HG03045 (cell line): ENCODE measurements at regions not wholly inside any gene's neighbourhood (a gene's known extent, or its start where the extent isn't known, plus 50 kb on each side); places are given as distances from the start of the nearest gene placed in this dataset.
"Not testable (repeated sequence)": the region's sequence is repeated elsewhere in the genome, so short reads cannot be mapped to it uniquely, and the experiment has no call there.

Experiments used
- ATAC-seq: cut with Tn5 transposase; IDR thresholded peaks from one replicate; pipeline ENCODE4 v1.9.1; 2021; ENCODE audit warnings: mild to moderate bottlenecking, moderate library complexity; ENCODE audit not compliant: unreplicated experiment

DNA sequence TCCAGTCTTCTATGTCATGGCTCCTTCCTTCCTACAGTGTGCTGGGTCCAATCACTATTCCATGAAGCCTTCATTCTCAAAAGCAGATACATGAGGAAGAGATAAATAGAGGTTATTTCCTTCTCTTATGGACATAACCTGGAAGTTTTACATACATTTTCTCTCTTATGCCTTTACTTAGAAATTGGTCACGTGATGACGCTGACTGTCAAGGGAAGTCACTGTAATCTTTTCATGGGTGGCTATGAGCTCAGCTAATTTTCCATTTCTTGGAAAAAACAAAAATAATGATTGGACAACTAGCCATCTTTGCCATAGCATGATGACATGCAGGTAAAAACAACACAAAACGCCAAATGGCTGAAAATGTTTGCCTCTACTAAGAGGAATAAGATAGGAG lies 151.6 kb upstream of the PRSS16 start:
- no peak for ATAC-seq

DNA sequence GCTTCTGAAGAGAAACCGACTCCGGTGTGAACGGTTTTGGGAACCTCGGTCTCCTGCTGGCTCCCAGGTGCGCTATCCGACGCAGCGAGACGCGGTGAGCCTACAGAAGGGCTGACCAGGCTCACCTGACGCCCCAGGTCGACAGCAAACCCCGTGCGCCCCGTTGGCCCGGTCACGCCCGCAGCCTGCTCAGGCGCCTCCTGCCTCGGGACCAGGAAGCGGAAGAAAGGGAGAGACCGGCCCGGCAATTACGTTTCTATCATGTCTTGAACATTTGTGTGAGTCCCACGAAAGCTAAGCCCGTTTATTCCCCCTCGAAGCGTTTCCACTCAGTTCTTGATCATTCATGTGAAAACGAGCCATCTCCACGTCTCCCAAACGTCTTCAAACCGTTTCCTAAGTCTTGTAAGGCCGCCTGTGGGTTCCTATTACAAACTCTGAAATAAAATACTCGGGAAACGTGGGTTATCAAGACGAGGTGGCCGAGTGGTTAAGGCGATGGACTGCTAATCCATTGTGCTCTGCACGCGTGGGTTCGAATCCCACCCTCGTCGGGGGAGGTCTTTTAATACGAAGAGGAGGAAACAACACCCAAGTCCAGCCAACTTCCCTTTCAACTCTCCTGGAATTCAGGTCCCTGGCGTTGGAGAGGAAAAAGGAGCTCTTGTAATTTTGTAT lies 150.5 kb upstream of the PRSS16 start:
- ATAC-seq, result no peak

DNA sequence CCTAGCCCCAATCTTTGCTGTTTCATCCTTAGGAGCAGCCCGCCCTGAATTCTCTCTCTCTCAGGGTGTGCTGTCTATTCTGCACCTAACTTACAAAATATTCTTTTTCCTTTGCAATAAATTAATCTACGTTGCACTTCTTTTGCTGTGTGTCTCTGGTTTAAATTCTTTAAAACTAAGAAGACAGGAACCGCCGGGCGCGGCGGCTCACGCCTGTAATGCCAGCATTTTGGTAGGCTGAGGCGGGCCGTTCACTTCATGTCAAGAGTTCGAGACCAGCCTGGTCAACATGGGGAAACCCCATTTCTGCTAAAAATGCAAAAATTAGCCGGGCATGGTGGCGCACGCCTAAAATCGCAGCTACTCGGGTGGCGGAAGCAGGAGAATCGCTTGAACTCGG lies 148.5 kb upstream of the PRSS16 start:
- no peak for ATAC-seq

DNA sequence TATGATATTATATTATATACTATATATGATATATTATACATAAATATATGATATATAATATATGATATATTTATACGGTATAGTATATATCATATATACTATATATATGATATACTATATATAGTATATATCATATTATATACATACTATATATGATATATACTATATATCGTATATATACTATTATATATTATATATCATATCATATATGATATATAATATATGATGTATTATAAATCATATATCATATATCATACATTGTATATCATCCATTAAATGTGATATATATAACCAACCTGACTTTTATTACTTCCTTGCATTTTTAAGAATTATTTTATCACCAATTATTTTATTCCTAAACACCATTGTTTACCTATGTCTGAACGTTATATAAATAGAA lies 146.6 kb upstream of the PRSS16 start:
- no peak for ATAC-seq

DNA sequence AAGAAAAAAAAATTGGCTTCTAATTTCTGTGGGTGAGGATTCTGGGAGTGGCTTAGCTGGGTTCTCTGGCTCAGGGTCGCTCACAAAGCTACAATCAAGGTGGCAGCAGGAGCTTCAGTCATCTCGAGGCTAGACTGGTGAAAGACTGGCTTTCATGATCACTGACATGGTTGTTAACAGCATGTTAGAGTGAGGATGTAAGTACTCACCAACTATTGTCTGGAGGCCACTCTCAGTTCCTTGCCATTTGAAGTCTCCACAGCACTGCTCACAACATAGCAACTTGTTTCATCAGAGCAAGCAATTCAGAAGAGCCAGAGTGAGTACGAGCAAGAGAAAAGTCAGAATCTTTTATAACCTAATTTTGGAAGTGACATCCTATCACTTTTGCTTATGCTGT lies 145.7 kb upstream of the PRSS16 start:
- ATAC-seq, result no peak

DNA sequence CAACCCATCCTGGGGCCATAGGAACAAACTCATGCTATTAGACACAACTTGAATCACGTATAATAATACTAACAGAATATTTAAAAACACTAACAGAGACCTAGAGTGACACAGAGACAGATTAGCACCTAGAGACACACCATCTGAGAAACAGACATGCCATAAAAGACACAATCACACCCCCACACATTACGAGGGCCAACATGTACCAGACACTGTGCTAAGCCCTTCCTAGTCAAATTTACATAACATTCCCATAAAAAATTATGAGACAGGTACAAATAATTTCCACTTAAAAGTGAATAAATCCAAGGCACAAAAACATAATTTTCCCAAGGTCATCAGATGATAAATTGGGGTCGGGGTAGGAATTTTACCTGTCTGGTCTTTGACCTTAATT lies 141.1 kb upstream of the PRSS16 start:
- ATAC-seq, result no peak

DNA sequence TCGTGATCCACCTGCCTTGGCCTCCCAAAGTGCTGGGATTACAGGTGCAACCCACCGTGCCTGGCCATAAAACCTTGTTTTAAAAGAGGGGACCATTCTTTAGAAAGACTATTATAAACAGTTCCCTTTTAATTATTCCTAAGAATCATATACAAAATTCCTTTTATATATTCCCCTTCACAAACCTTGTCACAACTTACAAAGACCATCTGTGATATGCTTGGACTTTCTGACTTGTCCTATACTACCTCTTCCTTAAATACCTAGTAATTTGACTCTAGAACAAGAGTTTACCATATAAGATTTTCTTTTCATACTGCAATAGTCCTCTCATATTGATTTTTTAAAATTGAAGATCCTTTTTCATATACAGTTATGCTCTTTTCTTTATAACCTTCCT lies 135.8 kb upstream of the PRSS16 start:
- no peak for ATAC-seq

DNA sequence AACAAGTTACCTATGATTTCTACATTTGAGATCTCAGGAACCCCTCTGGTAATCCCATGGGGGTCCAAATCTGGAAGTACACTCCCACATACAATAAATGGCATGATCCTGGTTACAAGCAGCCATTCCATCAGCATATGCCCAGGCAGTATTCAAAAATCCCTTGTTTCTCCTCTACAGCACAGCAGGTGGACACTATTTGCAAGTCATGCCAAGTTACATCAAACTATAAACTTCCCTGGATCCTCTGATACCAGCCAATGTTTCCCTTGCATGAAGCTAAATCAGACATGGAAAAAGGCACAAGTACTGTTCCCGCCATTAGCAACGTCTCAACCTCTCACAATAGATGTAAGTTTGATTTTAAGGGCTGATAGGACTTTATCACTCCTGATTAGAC lies 134.5 kb upstream of the PRSS16 start:
- no peak for ATAC-seq

DNA sequence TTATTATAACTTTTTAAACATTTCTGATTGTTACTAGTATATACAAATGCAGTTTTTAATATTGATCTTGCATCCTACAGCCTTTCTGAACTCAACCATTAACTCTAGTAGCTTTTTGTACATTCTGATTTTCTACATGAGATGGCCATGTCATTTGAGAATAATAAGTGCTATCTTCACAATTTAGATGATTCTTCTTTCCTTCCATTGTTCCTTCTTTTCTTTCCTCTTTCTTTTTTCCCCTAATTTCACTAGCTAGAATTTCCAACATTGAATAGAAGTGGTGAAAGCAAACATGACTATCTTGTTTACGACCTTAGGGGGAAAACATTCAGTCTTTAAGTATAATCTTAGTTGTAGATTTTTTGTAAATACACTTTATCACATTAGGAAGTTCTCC lies 128.2 kb upstream of the PRSS16 start:
- ATAC-seq, result no peak

DNA sequence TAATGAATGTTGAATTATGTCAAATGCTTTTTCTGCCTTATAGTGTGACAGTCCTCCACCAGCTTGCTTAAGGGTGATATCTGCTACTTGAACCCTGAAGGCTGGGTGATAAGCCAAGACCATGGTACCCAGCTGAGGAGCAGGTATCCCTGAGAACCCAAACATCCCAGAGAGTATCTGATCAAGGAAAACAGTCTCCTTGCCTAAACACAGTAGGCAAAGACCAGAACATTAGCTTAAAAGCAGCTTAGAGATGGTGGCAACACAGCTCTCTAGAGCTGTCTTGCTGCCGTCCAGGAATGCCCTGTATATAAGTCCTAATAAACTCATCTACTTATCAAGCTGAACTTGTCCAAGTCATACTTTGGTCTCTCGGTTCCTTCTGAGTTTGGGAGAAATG lies 127.7 kb upstream of the PRSS16 start:
- ATAC-seq, result no peak

DNA sequence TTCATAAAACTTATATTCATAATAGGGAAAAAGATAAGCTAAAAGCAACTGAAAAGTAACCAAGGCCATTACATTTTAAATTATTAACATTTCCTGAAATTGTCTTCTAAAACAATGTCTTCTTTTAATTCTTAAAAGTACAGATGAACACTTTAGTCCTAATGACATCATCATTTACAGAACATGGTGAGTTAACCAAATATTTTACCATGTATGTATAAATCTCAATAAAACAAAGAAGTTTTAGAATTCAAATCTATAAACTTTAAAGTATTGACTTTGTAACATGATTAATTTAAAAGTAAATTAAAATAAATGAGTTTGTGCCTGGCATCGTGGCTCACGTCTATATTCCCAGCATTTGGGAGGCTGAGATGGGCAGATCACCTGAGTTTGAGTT lies 125.9 kb upstream of the PRSS16 start:
- ATAC-seq, result no peak

DNA sequence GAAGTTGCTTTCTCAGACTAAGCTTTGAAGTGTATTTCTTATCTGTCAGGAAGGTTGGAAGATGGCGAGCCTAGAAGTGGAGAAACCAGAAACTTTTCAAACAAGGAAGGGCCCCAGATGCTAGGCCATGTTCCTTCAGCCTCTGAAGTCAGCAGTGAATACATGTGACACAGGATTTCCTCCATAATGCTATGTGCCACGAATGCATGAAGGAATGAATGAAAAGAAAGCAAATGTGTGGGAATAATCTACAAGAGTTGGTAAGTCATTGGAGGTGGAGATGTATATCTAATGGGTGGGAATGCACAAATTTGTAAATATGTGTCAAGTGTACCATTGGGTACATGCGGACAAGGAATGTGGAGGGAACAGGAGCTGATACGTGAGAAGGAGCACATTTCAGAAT lies 123.2 kb upstream of the PRSS16 start:
- ATAC-seq, result no peak

DNA sequence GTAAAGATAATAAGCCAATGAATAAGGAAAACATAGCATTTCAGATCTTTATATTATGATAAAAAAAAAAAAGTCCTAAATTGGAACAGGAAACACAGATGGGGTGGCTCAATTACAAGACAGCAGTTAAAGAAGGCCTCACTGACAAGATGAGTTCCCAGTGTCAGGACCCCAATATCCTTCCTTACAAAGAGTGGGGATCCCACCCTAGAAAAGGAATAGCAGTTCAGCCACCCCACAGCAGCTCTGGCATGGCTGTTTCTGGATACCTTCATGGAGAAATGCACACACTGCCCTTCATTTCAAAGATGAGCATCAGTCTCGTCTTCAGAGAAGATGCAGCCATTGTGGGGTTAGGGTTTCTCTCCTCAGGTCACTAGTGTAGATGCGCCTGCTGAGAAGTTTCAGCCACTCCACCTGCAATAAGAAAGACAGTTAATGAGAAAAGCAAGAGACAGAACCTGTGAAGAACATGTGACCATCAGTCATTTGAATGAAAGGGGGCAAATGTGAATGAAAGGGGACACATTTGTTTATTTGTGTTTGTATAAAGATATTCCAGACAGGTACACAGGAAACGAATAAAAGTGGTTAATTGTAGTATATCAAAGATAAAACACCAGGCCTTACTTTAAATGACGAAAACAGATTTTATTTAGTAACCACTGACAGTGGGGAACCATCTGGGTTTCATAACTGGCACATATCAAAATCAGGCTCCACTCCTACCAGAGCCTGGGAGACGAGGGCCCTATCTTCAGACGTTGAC lies 121.3 kb upstream of the PRSS16 start:
- no peak for ATAC-seq

DNA sequence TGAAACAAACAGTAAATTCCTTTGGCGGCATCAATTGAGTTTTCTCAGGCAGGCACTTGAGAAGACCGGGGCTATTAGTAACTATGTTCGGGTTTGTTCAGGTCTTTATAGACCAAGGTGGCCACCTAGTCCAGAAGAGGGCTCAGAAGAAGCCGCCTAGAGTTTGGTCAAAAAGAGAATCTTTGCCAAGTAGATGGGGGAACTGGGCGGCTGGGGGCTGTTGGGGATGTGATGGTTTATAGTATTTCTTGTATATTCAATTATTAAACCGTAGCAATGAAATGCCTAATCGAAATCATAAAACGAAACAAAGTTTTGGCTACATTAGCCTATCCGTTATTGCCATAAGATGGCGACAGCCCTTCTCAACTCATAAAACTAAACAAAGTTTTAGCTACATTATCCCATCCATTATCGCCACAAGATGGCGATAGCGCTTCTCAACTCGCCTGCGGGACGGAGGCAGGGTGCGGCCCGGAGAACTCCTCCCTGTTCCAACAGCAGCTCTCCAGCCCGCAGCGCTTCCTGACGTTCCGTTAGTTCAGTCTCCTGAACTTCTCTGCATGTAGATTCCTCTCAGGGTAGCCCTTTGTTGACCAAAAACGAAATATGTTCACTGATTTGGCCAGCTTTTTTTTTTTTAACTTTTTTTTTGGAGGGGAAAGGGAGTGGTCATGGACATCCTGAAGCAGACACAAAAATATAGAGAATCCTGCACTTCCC lies 120.5 kb upstream of the PRSS16 start:
- peak; percentile 59 for ATAC-seq

DNA sequence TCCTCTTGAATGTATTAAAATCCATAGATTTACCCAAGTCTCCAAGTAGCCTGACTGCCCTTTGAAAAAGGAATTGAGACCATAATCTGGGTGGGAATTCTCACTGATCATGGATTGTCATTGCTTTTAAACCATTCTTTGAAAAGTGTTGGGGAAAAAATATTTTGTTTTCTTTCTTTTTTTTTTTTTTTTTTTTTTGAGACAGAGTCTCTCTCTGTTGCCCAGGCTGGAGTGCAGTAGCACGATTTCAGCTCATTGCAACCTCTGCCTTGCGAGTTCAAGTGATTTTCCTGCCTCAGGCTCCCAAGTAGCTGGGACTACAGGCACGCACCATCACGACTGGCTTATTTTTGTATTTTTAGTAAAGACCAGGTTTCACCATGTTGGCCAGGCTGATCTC lies 119.6 kb upstream of the PRSS16 start:
- not testable (repeated sequence) for ATAC-seq

DNA sequence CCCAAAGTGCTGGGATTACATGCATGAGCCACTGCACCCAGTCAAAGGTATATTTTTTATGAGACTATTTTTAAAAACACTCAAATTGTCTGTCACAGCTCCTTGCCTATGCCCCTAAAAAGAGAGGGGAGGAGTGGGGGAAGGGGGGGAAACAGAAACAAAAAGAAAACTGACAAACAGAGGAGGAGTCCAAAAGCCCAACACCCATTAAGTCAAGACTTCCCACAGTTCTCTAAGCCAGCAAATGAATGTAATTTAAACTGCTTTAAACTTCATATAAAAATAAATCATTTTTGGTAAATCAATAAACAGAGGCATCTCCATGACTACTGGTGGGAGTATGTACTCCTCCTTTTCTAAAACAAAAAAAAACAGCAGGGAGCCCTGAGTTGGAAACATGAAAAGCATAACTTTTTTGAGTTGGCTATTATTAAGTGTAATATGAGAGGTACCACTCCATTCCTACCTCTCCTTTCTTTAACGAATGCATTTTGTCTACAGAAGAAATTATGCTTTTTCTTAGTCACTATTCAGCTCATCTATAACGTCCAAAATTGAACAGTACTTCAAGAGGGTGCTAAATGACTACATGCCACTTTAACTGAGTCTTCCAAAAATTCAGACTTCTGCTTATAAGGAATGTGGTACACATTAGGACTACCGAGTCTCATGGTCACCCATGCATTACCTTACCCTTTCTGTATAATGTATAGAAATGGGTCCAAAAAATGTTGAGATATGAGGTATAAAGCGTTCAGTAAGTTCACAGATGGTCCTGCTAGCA lies 119.0 kb upstream of the PRSS16 start:
- no peak for ATAC-seq

DNA sequence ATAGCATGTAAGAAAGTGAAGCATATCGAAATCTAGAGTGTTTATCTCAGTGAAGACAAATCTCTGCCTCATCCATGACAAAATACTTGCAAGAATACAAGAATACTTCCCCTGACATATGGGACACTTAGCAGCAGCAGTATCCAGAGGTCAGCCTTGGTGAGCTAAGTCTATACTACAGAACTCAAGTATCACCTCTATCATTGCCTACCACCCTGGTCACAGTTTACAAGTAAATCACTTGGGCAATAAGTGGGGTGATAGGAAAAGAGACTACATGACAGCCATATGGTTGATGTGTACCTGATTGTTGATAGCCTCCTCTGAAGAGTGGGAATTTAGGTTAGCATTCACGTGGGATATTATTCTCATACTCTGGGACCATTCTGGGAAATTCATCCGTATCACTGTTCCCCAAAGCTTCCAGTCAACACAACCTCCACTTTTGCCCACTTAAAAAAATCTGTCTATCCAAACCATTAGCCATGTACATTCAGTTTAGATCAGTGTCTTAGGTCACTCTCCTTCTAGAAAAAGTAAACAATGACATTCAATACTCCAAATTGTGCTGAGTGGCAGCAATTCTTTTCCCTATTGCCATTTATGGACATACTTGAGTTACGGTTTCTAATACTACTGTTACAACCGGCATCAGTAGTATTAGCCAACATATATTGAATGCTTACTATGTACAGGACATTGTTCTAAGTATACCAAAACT lies 118.2 kb upstream of the PRSS16 start:
- no peak for ATAC-seq

DNA sequence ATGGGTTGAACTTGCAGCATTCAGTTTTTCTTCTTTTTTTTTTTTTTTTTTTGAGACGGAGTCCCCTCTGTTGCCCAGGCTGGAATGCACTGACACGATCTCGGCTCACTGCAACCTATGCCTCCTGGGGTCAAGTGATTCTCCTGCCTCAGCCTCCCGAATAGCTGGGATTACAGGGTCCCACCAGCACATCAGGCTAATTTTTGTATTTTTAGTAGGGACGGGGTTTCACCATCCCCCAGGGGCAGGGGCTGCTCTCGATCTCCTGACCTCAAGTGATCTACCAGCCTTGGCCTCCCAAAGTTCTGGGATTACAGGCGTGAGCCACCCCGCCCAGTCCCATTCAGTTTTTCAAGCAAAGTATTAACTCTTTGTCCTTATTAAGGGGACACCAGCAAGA lies 117.6 kb upstream of the PRSS16 start:
- ATAC-seq, result no peak

DNA sequence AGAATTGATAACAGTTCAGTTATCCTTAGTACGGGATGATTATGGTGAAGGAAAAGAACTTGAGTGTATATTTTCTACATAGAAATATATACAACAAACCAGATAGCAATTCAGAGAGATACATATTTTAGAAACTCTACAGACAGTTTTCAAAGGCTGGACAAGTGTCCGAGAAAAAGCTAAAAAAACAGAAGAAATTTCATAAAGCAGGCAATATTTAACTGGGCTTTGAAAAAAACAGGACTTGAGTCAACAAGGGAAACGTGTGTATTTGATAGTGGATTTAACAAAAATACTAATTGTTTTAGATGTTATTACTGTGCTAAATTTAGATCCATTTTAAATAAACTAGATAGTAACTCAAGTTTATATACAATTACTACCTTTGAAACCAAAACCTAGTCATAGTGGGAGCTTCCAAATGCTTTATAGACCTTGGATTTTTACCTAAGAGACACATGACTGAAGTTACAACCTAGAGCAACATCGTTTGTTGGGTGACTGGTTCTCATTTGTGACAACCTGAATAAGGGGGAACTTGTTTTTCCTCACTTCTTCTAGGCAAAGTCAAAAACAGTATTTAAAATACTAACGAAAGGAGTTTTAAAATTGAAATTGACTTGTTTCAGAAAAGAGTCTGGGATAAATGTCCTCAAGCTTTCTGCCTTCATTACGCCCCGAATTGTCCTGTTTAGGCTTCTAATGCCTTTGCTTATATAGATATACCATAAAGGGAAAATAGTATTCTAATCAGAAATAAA lies 116.7 kb upstream of the PRSS16 start:
- no peak for ATAC-seq

DNA sequence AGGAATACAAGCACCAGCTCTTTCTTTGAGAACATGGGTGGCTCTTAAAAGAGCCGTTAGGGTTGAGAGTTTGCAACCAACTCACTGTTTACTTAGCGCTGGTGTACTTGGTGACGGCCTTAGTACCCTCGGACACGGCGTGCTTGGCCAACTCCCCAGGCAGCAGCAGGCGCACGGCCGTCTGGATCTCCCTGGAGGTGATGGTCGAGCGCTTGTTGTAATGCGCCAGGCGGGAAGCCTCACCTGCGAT lies 115.3 kb upstream of the PRSS16 start:
- ATAC-seq, result not testable (repeated sequence)
